D721Med (cell line): ENCODE measurements at regions not wholly inside any gene's neighbourhood (a gene's known extent, or its start where the extent isn't known, plus 50 kb on each side); places are given as distances from the start of the nearest gene placed in this dataset.

ENCODE experiments used
- DNase-seq: peaks from one replicate; pipeline ENCODE4 v3.0.0; 2011; ENCODE audit warnings: low spot score; ENCODE audit not compliant: insufficient read length
- FAIRE-seq: peaks from 2 replicates; lab custom pipeline; 2011; peaks lifted over from hg19 to GRCh38; lab: Jason Lieb, UNC
- CTCF ChIP-seq: IDR thresholded peaks from 2 replicates; pipeline ENCODE4 v1.5.1; 2012; ENCODE audit warnings: mild to moderate bottlenecking, control low read depth; ENCODE audit not compliant: insufficient read depth; ENCODE audit errors: missing control alignments

DNA sequence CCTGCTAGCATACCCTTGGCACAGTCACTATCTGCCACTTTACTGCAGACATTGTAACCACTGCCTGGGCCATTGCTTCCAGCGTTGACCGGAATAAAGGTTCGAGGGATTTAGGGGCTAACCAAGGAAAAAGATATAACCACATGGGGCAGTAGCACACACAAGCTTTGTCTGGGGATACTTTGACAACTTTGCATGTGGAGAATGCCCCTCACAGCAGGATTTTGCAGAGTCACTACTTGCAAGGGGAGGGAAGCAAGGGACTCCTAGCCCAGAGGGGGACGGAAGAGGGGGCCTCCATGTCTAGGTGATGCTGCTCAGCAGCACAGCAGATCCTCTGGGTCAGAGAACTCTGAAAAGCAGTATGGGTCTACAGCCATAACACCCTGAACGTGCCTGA, 138.7 kb downstream of the SPP2 start:
- DNase-seq (no peak), FAIRE-seq (no peak)
- no peak for TF ChIP-seq CTCF

DNA sequence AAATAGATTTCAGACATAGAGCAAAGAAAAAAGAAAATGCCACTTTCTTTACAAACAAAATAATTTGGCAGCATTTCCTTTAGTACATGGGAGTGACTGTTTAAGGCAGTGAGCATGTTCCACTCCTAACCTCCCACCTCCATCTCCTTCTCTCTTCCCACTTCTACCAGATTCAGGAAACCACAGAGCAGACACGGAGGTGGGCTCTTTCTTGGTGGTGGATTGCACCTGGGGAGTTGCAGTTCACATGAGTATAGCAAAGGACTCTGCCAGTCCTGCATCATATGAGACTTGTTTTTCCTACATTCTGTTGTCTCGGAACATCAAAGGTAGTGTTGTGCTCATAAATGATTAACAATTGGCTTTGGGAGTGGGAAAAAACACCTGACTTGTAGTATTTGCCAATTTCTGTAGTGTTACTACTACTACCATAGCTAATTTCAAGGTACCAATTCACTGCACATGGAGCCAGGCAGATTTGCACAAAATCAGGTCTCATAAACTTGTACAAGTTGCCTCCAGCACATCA, 137.2 kb downstream of the SPP2 start:
- no peak for FAIRE-seq
- DNase-seq: no peak
- no peak for TF ChIP-seq CTCF

DNA sequence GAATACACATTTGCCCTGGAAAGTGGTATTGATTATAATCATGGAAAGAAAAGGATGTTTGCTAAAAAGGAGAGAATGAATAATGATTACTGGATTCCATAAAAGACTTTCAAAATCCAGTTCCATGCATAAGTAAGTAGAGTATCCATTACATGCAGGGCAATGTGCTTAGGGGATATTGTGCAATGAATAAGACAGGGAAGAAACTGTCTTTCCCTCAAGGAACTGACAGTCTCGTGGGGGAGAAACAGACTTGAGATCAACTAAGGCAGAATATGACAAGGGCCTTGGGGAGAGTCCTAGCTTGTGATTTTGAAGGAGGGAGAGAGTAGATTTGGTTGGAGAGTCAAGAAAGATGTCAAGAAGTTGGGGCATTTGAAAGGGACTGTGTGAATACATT, 130.6 kb downstream of the SPP2 start:
- no peak for TF ChIP-seq CTCF
- DNase-seq: no peak
- no peak for FAIRE-seq

DNA sequence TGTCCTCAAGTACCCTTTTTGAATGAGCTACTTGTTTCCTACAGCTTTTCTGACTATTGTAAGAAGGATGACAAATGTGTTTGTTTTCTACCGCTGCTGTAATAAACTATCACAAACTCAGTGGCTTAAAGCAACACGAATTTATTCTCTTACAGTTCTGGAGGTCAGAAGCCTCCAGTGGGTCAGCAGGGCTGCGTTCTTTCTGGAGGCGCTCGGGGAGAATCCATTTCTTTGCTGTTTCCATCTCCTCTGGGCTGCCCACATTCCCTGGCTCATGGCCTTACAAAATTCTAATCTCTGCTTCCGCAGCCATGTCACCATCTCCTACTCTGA, 128.5 kb downstream of the SPP2 start:
- DNase-seq: no peak
- FAIRE-seq: no peak
- TF ChIP-seq CTCF: no peak

DNA sequence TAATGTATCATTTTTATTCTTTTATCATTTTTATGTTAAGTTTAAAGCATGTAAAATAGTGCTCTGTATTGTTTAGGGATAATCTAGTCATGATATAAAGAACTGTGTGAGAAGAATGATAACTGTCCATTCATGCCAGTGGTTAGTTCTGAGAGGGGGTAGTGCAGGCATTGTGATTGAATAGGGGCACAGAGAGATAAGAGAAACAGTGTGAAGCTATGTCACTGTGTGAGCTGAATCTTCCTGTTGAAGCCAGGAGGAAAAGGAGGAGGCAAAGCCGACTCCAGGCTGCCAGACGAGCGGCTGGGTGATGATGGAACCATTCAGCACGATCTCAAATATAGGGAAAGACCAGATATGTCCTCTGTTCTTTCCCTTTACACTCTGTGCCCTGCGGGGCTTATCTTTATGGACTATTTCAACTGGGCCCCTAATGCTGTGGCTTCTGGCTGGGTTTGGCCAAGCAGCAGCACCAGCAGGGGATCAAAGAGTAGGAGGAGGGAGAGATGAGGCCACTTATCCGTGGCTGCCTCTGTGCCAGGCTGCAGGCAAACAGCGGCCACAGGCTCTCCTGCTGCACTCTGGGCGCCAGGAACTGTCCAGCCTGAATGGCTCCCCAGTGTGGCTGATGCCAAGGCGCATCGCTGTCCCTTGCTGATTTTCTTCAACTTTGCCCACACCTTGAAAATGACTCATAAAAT, 128.0 kb downstream of the SPP2 start:
- no peak for DNase-seq
- no peak for TF ChIP-seq CTCF
- FAIRE-seq: no peak

GRCh38 chr2:234175649-234176048, 125.1 kb downstream of the SPP2 start:
- no peak for TF ChIP-seq CTCF
- FAIRE-seq (no peak), DNase-seq (no peak)

DNA sequence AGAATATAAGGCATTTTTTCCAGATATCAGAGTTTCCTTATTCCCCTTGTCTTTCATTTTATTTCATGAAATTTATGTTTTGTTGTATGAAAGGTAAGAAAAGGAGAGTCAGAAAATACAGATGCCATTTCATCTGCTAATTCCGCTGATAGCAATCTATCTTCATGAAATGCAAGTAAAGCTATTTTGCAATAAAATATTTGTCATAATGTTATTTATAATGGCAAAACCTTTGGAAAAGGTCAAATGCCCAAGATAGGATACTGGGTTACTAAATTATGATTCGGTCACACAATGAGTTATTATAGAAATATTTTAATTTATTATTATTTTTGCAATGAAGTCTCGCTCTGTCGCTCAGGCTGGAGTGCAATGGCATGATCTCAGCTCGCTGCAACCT, 124.2 kb downstream of the SPP2 start:
- DNase-seq: no peak
- no peak for FAIRE-seq
- no peak for TF ChIP-seq CTCF
